Transverse colon (tissue), 4 donors: ENCODE measurements at regions not wholly inside any gene's neighbourhood (a gene's known extent, or its start where the extent isn't known, plus 50 kb on each side); places are given as distances from the start of the nearest gene placed in this dataset.

ENCODE experiments used
- DNase-seq: peaks from one replicate; pipeline ENCODE4 v3.0.0-alpha.2; 2019
- H3K27ac ChIP-seq, 4 donors: fragments of 200-600 bp; sonication (generic); 2 replicates each; pipeline ENCODE4 v1.5.1; 2016 to 2018; ENCODE audit warnings: inconsistent platforms in 4 of 4
- H3K27me3 ChIP-seq: fragments of 200-600 bp; sonication (generic); 2 replicates; pipeline ENCODE4 v1.5.1; 2017; ENCODE audit warnings: inconsistent platforms
- H3K36me3 ChIP-seq, 4 donors: fragments of 200-600 bp; sonication (generic); 2 replicates each; pipeline ENCODE4 v1.5.1; 2017 to 2019; ENCODE audit warnings: inconsistent platforms in 4 of 4
- H3K4me1 ChIP-seq, 4 donors: fragments of 200-600 bp; sonication (generic); 2 replicates each; pipeline ENCODE4 v1.5.1; 2017 to 2020; ENCODE audit warnings: inconsistent platforms in 4 of 4
- H3K4me3 ChIP-seq, 4 donors: fragments of 200-600 bp; sonication (generic); 1 replicate in 1 of 4; 2 replicates in 3 of 4; pipeline versions ENCODE4 v1.5.1 to v1.6.1; 2017 to 2019; ENCODE audit warnings: inconsistent platforms in 4 of 4
- H3K9me3 ChIP-seq, 2 donors: fragments of 200-600 bp; sonication (generic); 2 replicates each; pipeline ENCODE4 v1.5.1; 2017 to 2019; ENCODE audit warnings: inconsistent platforms in 2 of 2
- EP300 ChIP-seq: sonication (generic); formaldehyde crosslinking; IDR thresholded peaks from one replicate; pipeline ENCODE4 v1.6.1; 2017; ENCODE audit warnings: antibody characterized with exemption, low read depth
- POLR2A ChIP-seq: fragments of 450-650 bp; IDR thresholded peaks from one replicate; pipeline ENCODE4 v1.6.1; 2016; ENCODE audit warnings: antibody characterized with exemption, mild to moderate bottlenecking, moderate library complexity
- POLR2AphosphoS5 ChIP-seq, 3 donors: sonication (generic); formaldehyde crosslinking; IDR thresholded peaks; one replicate each; pipeline ENCODE4 v1.6.1; 2016; ENCODE audit warnings: antibody characterized with exemption in 3 of 3
- WGBS, 2 donors: methylation state at CpG; one replicate each; pipeline ENCODE4 v1.1.5; 2018; ENCODE audit warnings: low coverage in 1 of 2; 5-methylcytosine and 5-hydroxymethylcytosine counted together
- in situ Hi-C, 4 donors: fragments of 200-750 bp; cut with MboI; loops; one replicate each; pipeline versions ENCODE4 v1.15.0 to v1.15.1; 2017; ENCODE audit warnings: low sequenced_read_pairs in 3 of 4, low pct_ligation_motif_present in 1 of 4, low pct_unique_long_range_greater_than_20kb in 1 of 4
- intact Hi-C: fragments of 100-400 bp; cut with DNase I; formaldehyde crosslinking; loops from one replicate; pipeline ENCODE4 v1.15.1; 2023; ENCODE audit warnings: low total_unique reads
- TF ChIP-seq, protein P1 (sequence below), 5 experiments: fragments of 200-600 bp in 3 of 5; fragments of 450-650 bp in 2 of 5; sonication (generic) in 3 of 5; IDR thresholded peaks; 1 replicate in 2 of 5; 2 replicates in 3 of 5; pipeline ENCODE4 v1.5.1; 2016 to 2017; ENCODE audit warnings: antibody characterized with exemption in 5 of 5, inconsistent platforms in 3 of 5, mild to moderate bottlenecking in 2 of 5, moderate library complexity in 1 of 5

GRCh38 chr11:127248476-127248875 lies 247.9 kb upstream of the KIRREL3 start:
- TF ChIP-seq, protein P1, sequence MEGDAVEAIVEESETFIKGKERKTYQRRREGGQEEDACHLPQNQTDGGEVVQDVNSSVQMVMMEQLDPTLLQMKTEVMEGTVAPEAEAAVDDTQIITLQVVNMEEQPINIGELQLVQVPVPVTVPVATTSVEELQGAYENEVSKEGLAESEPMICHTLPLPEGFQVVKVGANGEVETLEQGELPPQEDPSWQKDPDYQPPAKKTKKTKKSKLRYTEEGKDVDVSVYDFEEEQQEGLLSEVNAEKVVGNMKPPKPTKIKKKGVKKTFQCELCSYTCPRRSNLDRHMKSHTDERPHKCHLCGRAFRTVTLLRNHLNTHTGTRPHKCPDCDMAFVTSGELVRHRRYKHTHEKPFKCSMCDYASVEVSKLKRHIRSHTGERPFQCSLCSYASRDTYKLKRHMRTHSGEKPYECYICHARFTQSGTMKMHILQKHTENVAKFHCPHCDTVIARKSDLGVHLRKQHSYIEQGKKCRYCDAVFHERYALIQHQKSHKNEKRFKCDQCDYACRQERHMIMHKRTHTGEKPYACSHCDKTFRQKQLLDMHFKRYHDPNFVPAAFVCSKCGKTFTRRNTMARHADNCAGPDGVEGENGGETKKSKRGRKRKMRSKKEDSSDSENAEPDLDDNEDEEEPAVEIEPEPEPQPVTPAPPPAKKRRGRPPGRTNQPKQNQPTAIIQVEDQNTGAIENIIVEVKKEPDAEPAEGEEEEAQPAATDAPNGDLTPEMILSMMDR (IDR thresholded peaks at IDR 0.05), result no peak
- TF ChIP-seq EP300 (no peak), POLR2A (no peak), POLR2AphosphoS5 (IDR thresholded peaks at IDR 0.05) (no peak)
- no peak for DNase-seq
- Histone ChIP-seq H3K4me1 (no peaks in the 10 kb centered on the region), H3K36me3 (no peaks in the 10 kb centered on the region), H3K4me3 (no peak overlapping the region), H3K27me3 (no peaks in the 10 kb centered on the region), H3K9me3 (no peaks in the 10 kb centered on the region), H3K27ac (no peak overlapping the region)
- in situ Hi-C loops (no loop called here), intact Hi-C loops (no loop called here)
- 0 to 57% methylated on average over 1 to 3 of the region's 3 CpGs for WGBS, 2 donors

DNA sequence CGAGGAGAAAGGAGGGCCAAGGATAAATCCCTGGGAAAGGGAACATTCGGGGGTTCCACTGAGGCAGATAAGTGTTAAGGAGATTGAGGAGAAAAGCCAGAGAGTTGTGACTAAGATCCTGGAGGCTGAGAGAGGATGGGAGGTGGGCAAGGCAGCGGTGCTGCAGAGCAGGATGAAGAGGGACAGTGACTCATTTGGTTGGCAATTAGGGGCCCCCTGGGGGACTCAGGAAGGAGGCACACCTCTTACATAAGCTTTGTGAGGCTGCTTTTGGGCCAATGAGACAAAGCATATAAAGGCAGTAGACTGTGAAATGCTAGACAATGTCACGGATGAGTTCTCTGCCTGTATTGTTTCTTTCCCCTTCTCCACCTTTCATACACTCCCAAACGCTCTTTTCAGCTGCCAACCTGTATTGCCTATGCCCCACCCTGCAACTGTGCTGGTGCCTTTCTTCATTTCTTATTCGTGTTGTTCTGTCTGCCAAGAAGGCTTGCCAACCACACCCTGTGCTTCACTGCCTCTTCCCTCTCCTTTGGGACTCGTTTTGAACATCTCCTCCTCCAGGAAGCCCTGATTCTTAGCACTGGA lies 246.8 kb upstream of the KIRREL3 start:
- Histone ChIP-seq H3K4me1 (no peaks in the 10 kb centered on the region), H3K27ac (no peak overlapping the region), H3K27me3 (no peaks in the 10 kb centered on the region), H3K4me3 (no peak overlapping the region), H3K9me3 (no peaks in the 10 kb centered on the region), H3K36me3 (no peaks in the 10 kb centered on the region)
- TF ChIP-seq POLR2A (no peak), POLR2AphosphoS5 (IDR thresholded peaks at IDR 0.05) (no peak), EP300 (no peak)
- TF ChIP-seq, protein P1 (IDR thresholded peaks at IDR 0.05), result no peak
- WGBS, 2 donors, result 27 to 36% methylated on average over 5 to 7 of the region's 7 CpGs
- no peak for DNase-seq
- in situ Hi-C loops (no loop called here), intact Hi-C loops (no loop called here)

DNA sequence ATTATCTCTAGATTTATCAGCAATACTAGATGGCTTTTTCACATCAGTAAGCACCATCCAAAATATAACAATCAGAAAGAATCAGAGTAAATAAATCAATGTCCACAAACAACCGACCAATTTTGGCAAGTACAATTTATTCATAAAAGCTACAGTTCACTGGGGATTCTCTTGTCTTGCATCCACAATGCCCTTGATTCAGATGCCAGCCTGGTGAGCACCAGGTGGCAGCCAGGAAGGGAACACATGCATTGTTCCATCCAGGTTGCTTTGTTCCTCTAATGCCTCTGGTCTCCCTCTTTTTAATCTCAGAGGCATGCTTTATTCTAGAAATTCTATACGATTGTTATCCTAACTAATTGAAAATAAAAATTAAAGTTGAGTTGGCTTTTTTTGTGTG lies 242.1 kb upstream of the KIRREL3 start:
- H3K36me3 ChIP-seq, result no peaks in the 10 kb centered on the region
- H3K4me1 ChIP-seq, result no peaks in the 10 kb centered on the region
- H3K4me3 ChIP-seq, result no peak overlapping the region
- intact Hi-C loops (no loop called here), in situ Hi-C loops (no loop called here)
- TF ChIP-seq, protein P1 (IDR thresholded peaks at IDR 0.05), result no peak
- TF ChIP-seq POLR2AphosphoS5 (IDR thresholded peaks at IDR 0.05) (no peak), POLR2A (no peak)
- no peak overlapping the region for H3K27ac ChIP-seq
- H3K9me3 ChIP-seq, result no peaks in the 10 kb centered on the region
- WGBS, 2 donors, result 47 to 54% methylated on average over 2 of the region's 2 CpGs
- H3K27me3 ChIP-seq, result no peaks in the 10 kb centered on the region
- no peak for DNase-seq

DNA sequence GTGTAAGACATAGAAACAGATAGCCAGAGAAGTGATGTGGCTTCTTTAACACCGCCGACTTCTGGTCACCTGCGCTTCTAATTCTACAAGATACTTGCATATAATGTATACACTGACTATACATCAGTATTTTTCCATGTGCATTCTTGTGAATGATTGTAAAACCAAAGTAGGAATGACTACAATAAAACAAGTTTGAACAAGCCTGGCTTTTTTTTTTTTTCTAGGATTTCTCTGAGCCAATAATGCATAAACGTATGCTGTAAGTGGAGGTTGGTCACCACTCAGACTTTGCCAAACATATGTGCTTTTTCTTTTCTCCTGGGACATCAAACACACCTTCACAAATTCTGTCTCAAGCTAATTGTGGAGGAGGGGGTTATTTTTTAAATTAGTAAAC lies 237.8 kb upstream of the KIRREL3 start:
- no peaks in the 10 kb centered on the region for H3K36me3 ChIP-seq
- DNase-seq, result no peak
- intact Hi-C loops, result no loop called here
- no peak overlapping the region for H3K4me3 ChIP-seq
- H3K4me1 ChIP-seq, result no peaks in the 10 kb centered on the region
- H3K27me3 ChIP-seq, result no peaks in the 10 kb centered on the region
- H3K27ac ChIP-seq, result no peak overlapping the region
- 78 to 81% methylated on average over 4 of the region's 4 CpGs for WGBS, 2 donors
- TF ChIP-seq, protein P1 (IDR thresholded peaks at IDR 0.05), result no peak
- TF ChIP-seq POLR2A, result no peak
- no peak for TF ChIP-seq EP300
- no peak for TF ChIP-seq POLR2AphosphoS5 (IDR thresholded peaks at IDR 0.05)
- in situ Hi-C loops, result no loop called here
- H3K9me3 ChIP-seq, result no peaks in the 10 kb centered on the region
